GM21786 (cell line): ENCODE measurements at regions not wholly inside any gene's neighbourhood (a gene's known extent, or its start where the extent isn't known, plus 50 kb on each side); places are given as distances from the start of the nearest gene placed in this dataset.
A peak's percentile ranks its signal among the peaks of the same experiment; 100 is the strongest.
"Not testable (repeated sequence)": the region's sequence is repeated elsewhere in the genome, so short reads cannot be mapped to it uniquely, and the experiment has no call there.

Source experiments
- ATAC-seq: cut with Tn5 transposase; IDR thresholded peaks from one replicate; pipeline ENCODE4 v1.9.1; 2021; ENCODE audit not compliant: unreplicated experiment

GRCh38 chr18:59980188-59980637 lies 80.4 kb downstream of the PMAIP1 start:
- ATAC-seq: no peak

- ATAC-seq: no peak
Observed at GRCh38 chr18:59971871-59972428, 72.2 kb downstream of the PMAIP1 start.

- ATAC-seq: peak; percentile 86
Observed at GRCh38 chr18:59971144-59971543, 71.3 kb downstream of the PMAIP1 start.

- not testable (repeated sequence) for ATAC-seq
Observed at GRCh38 chr18:59969477-59970028, 69.8 kb downstream of the PMAIP1 start.

- ATAC-seq: no peak
Observed at GRCh38 chr18:59968583-59968982, 68.8 kb downstream of the PMAIP1 start.

GRCh38 chr18:59967878-59968277 lies 68.1 kb downstream of the PMAIP1 start:
- no peak for ATAC-seq

- no peak for ATAC-seq
Observed at GRCh38 chr18:59966913-59967312, 67.1 kb downstream of the PMAIP1 start.

GRCh38 chr18:59963229-59963628 lies 63.4 kb downstream of the PMAIP1 start:
- ATAC-seq: no peak

GRCh38 chr18:59961070-59961469 lies 61.3 kb downstream of the PMAIP1 start:
- peak; percentile 77 for ATAC-seq

GRCh38 chr18:59960272-59960671 lies 60.5 kb downstream of the PMAIP1 start:
- no peak for ATAC-seq

GRCh38 chr18:59959606-59960005 lies 59.8 kb downstream of the PMAIP1 start:
- no peak for ATAC-seq

- ATAC-seq: no peak
Observed at GRCh38 chr18:59959073-59959472, 59.3 kb downstream of the PMAIP1 start.

- ATAC-seq: peak; percentile 46
Observed at GRCh38 chr18:59957957-59958356, 58.2 kb downstream of the PMAIP1 start.

GRCh38 chr18:59954755-59955156 lies 55.0 kb downstream of the PMAIP1 start:
- ATAC-seq: no peak

GRCh38 chr18:59954241-59954640 lies 54.4 kb downstream of the PMAIP1 start:
- no peak for ATAC-seq
